Activated gamma-delta T cell treated with Interleukin-2 at 50 U/mL for 16 hours (primary cell): ENCODE measurements at regions not wholly inside any gene's neighbourhood (a gene's known extent, or its start where the extent isn't known, plus 50 kb on each side); places are given as distances from the start of the nearest gene placed in this dataset.
"Not testable (repeated sequence)": the region's sequence is repeated elsewhere in the genome, so short reads cannot be mapped to it uniquely, and the experiment has no call there.

Source experiments
- DNase-seq: peaks from one replicate; pipeline ENCODE4 v3.0.0-alpha.2; 2020

- not testable (repeated sequence) for DNase-seq
Measured at GRCh38 chr1:234784108-234784507, 174.1 kb upstream of the IRF2BP2 start.

GRCh38 chr1:234782791-234783190 is 172.8 kb upstream of the IRF2BP2 start:
- no peak for DNase-seq

GRCh38 chr1:234782105-234782751 is 172.2 kb upstream of the IRF2BP2 start:
- no peak for DNase-seq

- no peak for DNase-seq
Measured at GRCh38 chr1:234781241-234782065, 171.5 kb upstream of the IRF2BP2 start.

GRCh38 chr1:234780531-234781162 is 170.7 kb upstream of the IRF2BP2 start:
- no peak for DNase-seq

GRCh38 chr1:234780112-234780511 is 170.1 kb upstream of the IRF2BP2 start:
- no peak for DNase-seq

GRCh38 chr1:234779600-234779999 is 169.6 kb upstream of the IRF2BP2 start:
- not testable (repeated sequence) for DNase-seq

GRCh38 chr1:234779160-234779538 is 169.2 kb upstream of the IRF2BP2 start:
- no peak for DNase-seq

GRCh38 chr1:234778221-234779159 is 168.5 kb upstream of the IRF2BP2 start:
- DNase-seq: no peak

- no peak for DNase-seq
Measured at GRCh38 chr1:234777856-234778220, 167.9 kb upstream of the IRF2BP2 start.

GRCh38 chr1:234776876-234777855 is 167.2 kb upstream of the IRF2BP2 start:
- no peak for DNase-seq

GRCh38 chr1:234776256-234776875 is 166.4 kb upstream of the IRF2BP2 start:
- no peak for DNase-seq

GRCh38 chr1:234775477-234776246 is 165.7 kb upstream of the IRF2BP2 start:
- DNase-seq: no peak

GRCh38 chr1:234774971-234775370 is 165.0 kb upstream of the IRF2BP2 start:
- DNase-seq: no peak

GRCh38 chr1:234773936-234774677 is 164.1 kb upstream of the IRF2BP2 start:
- DNase-seq: no peak

GRCh38 chr1:234772345-234773147 is 162.6 kb upstream of the IRF2BP2 start:
- DNase-seq: peak; percentile 84

GRCh38 chr1:234771642-234772344 is 161.8 kb upstream of the IRF2BP2 start:
- no peak for DNase-seq
